GM19452 (cell line): ENCODE measurements at regions not wholly inside any gene's neighbourhood (a gene's known extent, or its start where the extent isn't known, plus 50 kb on each side); places are given as distances from the start of the nearest gene placed in this dataset.

Experiments used
- ATAC-seq: cut with Tn5 transposase; IDR thresholded peaks from one replicate; pipeline ENCODE4 v1.9.1; 2021; ENCODE audit not compliant: unreplicated experiment

DNA sequence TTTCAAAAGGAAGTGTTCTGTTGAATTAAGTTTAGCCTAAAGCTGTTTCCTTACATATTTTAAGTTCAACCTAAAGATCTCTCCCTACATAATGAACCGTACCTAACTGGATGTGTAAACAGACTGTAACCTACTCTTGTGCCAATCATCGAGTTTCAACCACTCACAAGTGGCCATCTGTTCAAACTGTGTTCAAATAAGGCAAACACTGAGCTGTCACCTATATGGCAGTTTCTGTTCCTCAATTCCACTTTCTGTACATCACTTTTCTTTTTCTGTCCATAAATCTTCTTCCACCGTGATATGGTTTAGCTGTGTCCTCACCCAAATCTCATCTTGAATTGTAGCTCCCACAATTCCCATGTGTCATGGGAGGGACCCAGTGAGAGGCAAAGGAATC, 428.6 kb downstream of the HACE1 start:
- ATAC-seq, result no peak

DNA sequence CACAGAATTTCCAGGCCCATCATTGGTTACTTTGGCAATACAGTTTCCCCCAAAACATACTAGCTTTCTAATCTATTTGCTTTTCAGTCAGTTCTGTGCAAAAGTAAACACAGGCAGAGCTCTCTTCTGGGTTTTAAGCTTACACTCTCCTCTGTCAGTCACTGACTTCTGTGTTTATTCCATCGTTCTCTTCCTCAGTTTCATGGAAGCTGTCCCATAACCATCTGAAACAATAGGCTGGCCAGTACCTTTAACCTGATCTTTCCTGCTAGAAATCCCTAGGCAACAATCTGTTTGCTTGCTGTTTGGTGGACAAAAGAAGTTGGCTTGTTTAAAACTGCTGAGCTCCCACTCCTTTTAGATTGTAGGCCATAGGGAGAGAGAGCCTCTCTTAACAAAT, 431.5 kb downstream of the HACE1 start:
- no peak for ATAC-seq

DNA sequence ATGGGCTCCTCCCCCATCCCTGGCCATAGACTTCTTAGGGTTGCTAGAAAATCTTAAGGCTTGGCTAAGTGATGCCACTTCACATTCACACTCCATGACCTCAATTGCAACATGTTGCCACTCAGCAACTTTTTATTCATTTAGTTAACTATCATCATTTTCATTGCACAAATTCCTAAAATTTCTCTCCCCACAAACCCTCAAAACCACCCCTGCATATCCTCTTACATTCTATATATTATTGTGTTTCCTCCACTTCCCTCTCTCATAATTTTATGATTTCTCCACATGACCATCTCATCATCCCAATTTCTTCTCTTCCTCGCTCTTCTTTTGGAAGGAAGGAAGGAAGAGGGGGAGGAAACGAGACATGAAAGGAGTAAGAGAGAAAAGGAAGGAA, 436.0 kb downstream of the HACE1 start:
- ATAC-seq, result no peak

DNA sequence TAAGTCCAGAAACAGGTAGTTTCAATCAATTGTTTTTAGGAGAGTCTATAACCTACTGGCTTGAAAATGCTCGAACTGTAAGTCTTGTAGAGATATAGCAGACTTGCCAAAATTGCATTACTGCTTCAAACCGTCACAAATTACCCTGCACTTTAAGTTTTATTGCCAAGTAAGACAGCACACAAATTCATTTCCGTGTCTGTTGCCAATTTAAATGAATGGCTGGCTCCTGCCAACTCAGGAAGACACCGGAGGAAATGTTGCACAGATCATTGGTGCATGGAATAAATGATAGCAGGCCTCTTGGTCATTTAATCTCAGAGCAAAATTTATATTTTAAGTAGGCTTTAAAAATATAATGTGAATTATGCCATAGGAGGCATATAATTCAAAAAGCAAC, 438.1 kb downstream of the HACE1 start:
- no peak for ATAC-seq

DNA sequence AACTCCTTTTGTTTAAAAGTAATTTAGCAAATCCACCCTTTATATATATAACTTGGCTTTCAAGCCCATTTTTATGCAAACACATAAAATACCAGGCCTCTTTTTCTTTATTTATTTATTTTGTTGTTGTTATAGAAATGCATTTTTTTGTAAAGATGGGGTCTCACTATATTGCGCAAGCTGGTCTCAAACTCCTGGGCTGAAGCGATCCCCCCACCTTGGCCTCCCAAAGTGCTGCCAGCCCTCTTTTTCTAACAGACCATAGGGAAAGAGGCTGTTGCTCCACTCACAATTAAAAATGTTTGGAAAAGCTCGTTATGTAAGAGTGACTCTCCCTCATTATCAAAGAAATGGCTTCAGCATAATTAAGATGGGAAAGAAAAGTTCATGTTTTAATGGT, 440.9 kb downstream of the HACE1 start:
- no peak for ATAC-seq

DNA sequence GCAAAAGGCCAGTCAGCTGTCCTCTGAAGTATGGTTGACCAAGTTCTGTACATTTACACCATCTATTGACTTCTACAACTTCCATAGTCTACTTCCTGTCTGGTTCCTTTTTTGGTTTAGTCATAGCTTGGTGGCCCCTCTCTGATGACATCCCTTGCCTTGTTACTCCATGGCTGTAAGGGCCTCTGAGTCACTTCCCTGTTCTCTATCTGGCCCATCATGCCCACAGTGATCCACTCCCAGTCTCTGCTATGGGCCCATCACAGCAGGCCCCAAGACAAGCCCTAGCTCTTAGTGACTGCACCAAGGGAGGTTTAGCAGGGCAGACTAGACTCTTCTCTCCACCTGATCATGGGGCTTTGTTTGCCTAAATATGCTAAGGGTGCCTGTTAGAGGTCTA, 441.6 kb downstream of the HACE1 start:
- no peak for ATAC-seq

DNA sequence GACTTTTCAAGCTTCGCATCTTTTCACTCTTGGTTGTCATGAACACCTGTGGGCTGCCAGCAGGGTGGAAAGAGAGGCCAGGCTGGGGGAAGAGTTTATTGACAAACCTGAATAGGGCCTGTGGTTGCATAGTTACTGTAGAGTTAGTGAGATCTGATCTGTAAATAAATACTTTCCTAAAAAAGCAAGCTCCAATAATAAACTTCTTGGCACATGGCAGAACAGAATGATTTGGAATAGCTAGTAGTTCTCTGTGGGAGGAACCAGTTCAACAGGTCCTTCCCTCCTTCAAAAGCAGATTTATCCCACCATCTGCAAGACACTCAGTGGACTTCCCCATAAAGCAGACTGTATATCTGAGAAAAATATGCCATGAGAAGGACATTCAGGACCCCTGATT, 445.0 kb downstream of the HACE1 start:
- no peak for ATAC-seq

DNA sequence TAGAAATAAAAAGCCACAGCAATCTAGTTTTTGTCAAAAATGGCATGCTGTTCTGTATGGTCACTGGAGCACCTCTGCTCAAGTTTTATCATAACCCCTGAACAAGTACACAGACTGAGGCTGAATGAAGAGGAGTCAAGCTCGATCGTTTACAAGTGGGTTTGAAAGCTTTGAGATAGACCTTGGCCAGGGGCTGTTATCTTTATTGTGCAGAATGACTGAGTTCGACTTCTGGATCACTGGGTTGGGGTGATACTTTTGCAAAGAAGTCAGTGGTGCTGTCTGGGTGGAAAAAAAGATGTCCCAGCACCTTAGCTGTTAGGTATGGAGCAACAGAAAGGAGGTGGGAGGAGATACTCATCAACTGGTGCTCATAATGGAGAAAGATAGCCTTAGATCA, 446.0 kb downstream of the HACE1 start:
- ATAC-seq, result no peak

DNA sequence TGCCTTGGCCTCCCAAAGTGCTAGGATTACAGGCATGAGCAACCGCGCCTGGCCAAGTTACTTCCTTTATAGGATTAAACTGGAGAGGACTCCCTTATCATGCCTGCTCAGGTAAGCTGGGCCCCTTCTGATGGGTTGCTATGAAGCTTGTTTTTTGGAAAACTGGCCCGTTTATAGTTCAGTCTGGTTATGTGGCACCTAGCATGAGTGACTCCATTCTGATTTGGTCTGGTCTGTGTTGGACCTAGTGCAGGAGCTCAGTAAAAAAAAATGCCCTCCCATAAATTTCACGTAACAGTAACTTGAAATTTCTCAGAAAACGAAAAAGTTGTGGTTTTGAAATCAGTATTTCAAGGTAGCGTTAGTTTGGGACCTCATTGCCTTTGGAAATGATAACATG, 448.4 kb downstream of the HACE1 start:
- no peak for ATAC-seq

DNA sequence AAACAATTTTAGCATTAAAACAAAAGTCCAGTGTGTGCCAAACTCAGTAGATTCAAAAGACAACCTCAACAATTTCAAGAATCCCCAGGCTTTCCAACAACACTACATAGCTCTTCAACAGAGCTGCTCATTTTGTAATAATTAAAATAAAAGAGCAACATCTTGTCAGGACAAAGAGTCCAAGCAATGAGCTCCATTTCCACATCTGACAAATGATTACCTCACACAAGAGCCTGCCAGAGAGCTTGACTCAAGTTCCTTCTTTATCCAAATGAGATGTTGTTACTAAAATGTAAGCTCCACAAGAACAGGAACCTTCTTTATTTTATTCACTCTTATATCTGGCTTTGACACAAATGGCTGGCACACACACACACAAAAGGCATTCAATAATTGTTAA, 449.8 kb downstream of the HACE1 start:
- ATAC-seq, result no peak

DNA sequence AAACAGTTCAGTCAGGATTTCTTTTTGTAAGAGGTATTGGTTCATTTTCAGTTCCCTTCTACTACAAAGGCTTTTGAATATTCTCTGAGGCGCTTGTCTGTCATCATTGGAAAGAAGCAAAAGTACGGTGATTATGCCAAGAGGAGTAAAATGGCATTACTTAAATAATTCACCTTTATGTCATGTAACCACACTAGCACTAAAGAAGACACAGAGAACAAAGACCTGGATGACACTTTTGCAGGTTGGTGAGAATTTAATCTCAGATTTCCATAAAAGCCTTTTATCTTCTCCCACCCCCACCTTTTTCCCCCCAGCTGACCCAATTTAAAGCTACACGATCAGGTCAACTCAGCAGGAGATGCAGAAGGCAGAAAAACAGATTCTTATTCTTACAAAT, 451.8 kb downstream of the HACE1 start:
- ATAC-seq, result no peak

DNA sequence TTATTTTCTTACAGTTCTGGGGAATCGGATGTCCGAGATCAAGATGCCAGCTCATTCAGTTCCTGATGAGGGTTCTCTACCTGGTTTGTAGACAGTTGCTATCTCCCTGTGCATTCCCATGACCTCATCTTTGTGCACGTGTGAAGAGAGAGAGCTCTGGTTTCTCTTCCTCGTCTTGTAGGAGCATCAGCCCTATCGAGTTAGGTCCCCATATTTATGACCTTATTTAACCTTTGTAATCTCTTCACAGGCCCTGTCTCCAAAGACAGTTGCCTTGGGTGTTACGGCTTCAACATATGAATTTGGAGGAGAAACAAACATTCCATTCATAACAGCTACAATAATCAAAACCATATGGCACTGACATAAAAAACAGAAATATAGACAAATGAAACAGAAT, 455.3 kb downstream of the HACE1 start:
- no peak for ATAC-seq

DNA sequence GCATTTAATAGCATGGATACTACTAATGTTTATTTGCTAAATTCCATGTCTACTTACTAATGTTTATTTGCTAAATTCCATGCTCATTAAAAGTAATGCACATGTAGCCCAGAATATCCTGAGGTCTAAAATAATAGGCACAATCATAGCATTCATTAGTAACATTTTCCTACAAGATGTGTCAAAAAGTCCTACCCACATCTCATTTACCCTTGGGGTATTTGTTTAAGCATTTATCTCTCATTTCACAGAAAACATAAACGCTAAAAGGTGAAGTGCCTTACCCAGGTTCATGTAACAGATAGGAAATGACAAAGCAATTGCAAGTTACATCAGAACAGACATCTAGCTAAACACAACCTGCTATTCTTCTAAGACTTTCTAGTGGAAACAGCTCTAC, 457.1 kb downstream of the HACE1 start:
- ATAC-seq, result no peak

DNA sequence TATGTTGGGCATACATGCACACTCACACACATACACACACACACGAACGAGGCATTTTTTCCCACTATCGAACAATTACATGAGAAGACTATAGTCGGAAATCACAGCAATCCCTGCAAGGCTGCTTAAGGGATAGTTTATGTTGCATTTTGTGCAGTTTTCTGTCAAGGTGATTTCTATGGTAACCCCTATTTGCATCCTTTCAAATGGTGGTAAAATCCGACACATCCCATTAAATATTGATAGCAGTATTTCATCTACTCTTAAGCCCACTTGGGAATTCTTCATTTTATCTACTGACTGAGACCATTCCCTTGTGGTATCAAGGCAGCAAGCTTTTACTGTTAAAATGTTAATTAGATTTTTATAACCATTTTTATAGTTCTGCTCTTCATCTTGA, 457.8 kb downstream of the HACE1 start:
- ATAC-seq, result no peak

DNA sequence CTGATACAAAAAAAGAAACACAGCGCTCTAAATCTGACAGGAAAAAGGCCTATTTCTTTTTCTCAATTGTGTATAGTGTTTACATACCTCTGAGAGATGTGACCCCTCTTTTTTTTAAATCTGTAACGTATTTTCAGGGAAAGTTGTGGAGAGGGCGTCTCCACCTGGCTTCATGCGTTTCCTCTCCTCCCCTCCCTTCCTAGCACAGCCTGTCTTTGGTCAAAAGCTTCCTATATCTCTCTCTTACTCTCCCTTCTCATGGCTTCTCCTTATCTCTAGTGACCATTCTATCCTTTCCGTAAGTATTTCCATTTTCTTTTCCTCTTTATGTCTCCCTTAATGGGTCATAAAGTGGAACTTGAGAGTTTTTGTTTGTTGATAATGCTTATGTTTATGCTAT, 458.9 kb downstream of the HACE1 start:
- no peak for ATAC-seq

DNA sequence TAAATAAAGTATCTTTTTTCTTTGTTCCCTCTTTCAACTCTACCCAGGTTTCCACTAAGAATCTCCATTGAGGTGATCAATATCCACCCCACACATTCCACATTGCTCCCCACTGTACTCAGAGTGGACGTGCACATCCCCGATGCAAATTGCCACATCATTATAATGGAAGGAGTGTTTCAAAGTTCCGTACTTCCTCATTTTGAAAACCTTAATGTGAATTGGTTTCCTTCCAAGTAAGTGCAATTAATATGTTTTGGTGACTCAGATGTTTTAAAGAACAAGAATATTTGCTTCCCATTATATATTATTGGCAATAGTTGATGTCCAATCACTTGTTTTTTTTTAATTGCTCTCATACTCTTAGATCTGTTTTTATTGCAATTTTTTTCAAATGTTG, 463.6 kb downstream of the HACE1 start:
- ATAC-seq, result no peak

DNA sequence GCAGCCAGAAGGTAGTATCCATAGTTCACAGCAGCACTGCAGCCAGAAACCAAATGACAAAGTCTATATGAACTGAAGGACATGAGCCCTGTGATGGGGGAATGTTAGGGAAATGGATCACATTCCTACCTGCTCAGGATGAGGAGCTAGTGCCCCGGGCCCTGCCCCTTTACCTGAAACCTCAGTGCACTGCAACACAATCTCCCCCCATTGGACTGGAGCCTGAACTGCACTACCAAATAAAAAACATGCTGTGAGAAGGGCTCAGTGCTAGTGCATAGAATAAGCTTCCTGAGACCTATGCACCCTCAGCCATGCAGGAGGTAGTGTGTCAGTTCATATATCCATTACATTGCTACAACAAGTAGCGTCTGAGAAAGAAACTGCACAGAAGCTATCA, 477.8 kb downstream of the HACE1 start:
- ATAC-seq, result no peak

DNA sequence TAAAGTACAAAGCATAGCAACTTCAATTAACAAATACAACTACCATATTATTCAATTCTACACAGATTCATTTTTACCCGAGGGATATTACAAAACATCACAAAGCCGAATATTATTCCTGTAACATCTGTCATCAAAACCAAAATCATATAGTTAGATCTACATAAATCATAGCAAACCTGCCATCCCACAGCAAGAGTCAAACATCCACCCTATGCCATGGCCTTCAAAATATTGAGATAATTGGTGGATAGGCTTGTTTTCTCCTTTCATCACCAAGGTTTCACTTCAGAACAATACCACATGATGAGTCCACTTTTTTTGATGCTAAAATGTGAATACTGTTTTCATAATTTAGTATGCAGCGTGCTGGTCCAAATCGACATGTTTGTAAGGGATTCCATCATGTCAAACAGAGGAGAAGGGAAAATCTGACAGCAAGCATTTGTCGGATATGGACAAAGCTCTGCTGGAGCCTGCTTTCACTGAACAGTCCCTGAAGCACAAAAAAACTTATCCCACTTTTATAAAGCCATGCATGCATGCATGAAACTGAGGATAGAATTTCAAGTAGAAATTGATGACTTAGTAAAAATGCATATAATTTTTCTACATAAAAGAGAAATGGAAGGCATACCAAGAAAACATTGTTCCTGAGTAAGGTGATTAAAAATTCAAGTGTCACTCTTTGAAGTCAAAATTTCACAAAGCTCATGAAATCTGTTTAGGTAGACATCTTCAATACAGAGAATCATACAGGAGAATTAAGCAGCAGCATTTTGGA, 494.1 kb downstream of the HACE1 start:
- ATAC-seq, result no peak

DNA sequence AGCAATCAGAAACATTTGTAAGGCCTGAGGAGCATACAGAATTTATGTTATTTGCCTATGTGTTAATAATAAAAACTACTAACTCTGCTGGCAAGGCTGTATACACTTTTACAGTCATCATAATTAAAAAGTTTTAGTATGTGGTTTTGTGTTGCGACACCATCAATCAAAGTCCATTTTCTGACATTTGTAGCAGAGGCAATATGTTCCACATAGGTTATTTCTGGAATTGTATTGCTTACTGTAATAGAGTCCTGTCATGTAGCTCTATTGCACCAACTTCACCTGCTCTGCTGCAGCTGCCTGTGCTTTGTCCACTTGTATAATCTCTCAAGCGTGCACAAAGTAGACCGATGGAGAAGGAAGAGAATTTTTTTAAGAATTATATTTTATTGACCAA, 501.8 kb downstream of the HACE1 start:
- ATAC-seq, result no peak

DNA sequence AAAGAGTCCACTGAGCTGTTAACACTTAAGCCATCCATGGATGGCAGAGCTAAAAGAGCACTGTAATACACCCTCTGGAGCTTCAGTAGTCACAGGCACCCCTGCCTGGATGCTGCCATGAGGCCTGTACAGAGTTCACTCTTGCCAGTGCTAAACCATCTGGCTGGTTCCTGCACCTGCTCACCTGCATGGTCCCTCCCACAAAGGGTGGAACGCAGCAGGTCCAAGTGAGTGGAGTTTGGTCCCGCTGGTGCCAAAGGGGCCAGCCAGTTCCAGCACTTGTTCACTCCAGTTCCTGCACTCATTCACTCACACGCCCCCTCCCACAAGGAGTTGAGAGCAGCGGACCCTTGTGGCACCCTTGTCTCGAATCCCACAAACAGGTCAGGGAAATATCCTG, 503.5 kb downstream of the HACE1 start:
- ATAC-seq, result no peak

DNA sequence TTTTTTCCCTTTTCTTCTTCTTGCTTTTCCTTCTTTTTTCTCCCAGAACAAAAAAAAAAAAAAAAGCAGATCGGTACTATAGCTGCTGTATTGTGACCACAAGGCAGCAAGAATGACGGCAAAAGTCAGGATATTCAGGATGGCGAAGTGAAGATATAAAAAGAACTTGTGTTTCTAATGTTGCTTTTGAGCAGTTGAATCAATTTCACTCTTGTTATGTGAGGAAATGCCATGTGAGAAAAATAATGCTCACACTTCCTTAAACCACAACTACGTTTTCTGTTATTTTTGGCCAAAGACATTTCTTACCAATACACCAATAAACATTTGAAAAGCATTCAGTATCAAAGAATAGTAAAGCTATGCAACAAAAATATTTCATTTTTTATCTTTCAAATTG, 510.5 kb downstream of the HACE1 start:
- no peak for ATAC-seq

DNA sequence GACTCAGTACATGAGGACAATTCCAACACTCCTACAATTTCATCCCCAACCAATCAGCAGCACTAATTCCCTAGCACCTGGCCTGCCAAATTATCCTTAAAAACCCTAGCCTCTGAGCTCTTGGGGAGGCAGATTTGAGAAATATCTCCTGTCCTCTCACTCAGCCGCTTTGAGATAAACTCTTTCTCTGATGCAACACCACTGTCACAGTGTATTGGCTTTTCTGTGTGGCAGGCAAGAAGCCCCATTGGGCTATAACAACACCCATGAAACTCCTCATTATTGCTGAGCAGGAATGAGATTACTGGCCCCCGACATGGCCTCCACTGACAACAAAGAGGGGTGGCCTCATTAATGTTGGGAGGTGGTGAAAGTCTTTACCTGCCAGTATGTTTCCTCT, 515.5 kb downstream of the HACE1 start:
- no peak for ATAC-seq

DNA sequence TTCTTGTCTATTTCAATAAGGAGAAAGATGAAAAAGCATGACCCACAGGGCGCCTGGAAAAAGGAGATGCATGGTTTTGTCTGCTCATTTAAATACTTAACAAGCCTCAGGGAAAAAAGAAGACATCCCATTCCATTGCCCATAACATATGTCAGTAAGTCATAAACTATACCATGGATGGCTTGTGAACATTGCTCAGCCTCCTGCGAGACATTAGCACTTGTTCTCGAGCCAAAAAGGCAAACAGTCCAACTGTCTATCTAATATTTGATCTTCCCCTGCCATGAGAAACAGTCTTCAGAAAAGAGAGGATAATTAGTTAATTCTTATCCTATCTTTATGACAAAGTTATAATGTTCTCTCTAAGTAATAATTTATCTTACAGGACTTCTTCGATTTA, 527.4 kb downstream of the HACE1 start:
- ATAC-seq, result no peak
